Erythroblast (primary cell): ENCODE measurements at regions not wholly inside any gene's neighbourhood (a gene's known extent, or its start where the extent isn't known, plus 50 kb on each side); places are given as distances from the start of the nearest gene placed in this dataset.

Experiments used
- DNase-seq, 2 experiments: peaks; one replicate each; lab custom pipeline; 2025; lab: John Stamatoyannopoulos, UW
- GATA1 ChIP-seq: IDR thresholded peaks from 2 replicates; pipeline ENCODE4 v1.6.1; 2011; ENCODE audit warnings: low read depth, mild to moderate bottlenecking, control low read depth, low read length, moderate library complexity
- POLR2A ChIP-seq: IDR thresholded peaks from 2 replicates; pipeline ENCODE4 v1.6.1; 2011; ENCODE audit warnings: mild to moderate bottlenecking, low read length

- DNase-seq, result no peak
- TF ChIP-seq GATA1 (no peak), POLR2A (no peak)
These were observed 208.9 kb upstream of the DMRTA1 start for GRCh38 chr9:22237497-22238363.

GRCh38 chr9:22238809-22239684, 207.6 kb upstream of the DMRTA1 start:
- TF ChIP-seq POLR2A, result no peak
- TF ChIP-seq GATA1, result no peak
- peak; percentile 29 to 42 for DNase-seq

DNA sequence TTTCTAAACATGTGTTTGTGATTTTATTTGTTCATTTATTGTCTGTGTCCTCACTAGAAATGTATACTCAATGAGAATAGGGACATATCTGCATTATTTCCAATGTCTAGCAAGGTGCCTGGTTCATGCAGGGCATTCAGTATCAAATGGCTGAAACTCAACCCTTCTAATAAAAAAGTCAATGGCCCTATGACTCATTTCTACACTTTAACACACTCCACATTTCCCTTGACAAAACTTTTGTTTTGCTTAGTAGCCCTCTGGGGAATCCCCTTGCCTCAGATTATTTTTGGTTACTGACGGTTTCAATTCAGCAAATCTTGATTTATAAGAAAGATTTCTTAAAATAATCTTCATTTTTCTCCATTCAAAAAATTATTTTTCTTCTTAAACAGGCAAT, 206.0 kb upstream of the DMRTA1 start:
- no peak for DNase-seq
- TF ChIP-seq POLR2A (no peak), GATA1 (no peak)

DNA sequence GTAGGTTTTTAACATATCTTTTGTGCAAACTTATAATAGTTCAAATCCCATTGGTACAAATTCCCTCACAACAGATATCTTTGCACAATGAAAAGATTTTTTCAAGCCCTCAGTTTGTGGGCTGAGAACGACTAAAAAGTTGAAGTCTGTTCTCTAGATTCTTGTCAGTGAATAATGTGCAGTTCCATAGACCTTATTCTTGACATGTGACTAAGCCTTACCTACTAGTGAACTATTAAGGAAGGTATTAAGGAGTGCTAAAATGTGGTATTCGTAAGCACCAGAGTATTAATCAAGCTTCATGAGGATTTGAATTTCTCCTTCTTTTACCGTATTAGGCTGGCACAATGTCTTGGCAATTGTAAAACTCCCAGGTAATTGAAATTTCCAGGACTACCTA, 205.6 kb upstream of the DMRTA1 start:
- no peak for TF ChIP-seq GATA1
- TF ChIP-seq POLR2A, result no peak
- no peak for DNase-seq

DNA sequence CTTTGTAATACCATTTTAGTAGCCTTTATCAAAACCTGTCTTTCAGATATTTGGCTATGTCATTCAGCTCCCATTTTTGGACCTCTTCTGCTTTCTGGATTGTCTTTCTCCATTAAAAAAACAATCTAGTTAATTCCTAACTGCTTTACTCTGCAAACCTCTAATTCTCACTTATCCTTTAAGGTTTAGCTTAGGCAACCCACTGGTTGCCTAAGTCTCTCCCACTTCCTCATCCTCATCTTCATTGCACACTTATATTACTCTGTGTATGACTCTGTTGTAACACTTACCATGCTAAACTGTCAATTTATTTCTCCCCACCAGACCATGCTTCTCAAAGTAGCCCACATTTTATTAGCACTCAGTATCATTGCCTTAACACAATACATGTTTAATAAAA, 205.0 kb upstream of the DMRTA1 start:
- TF ChIP-seq GATA1 (no peak), POLR2A (no peak)

DNA sequence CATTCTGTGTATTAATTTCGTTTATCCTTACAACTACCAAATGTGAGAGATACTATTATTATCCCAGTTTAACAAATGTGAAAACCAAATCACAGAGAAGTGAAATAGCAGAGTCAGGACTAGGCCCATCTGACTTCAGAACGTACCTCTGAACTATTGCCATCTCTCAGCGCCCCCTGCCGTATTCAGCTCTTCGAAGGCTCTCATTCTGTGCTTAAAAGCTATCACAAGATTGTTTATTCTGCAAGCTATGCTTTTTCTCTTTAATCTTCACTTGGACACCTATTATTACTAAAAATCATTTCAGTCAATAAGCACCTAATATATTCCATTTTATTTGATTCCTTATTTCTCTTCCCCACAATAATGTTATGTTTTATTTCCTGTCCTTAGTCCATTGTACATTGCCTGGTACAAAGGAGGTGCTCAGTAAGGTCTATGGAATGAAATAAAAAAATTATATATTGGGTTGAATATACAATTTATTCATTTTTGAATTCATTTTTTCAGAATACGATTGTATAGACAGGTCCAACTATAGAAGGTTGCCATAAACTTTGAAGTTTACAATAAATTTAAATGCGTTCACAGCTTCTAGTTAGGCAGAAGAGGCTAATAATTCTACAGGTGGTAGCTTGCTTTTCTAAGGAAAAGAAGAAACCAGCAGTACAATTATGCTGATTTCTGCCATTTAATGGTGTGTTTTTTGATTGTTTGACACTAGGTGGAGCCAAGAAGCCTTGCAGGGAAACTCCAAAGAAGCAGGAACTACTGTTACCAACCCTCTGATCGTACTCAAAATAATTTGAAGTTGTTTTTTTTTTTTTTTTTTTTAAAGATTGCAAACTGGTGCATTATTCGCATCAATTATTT, 202.2 kb upstream of the DMRTA1 start:
- DNase-seq, result peak; percentile 37 to 60
- TF ChIP-seq POLR2A, result no peak
- no peak for TF ChIP-seq GATA1

More for the DNA sequence above, 205.0 kb upstream of the DMRTA1 start:
- no peak for DNase-seq

DNA sequence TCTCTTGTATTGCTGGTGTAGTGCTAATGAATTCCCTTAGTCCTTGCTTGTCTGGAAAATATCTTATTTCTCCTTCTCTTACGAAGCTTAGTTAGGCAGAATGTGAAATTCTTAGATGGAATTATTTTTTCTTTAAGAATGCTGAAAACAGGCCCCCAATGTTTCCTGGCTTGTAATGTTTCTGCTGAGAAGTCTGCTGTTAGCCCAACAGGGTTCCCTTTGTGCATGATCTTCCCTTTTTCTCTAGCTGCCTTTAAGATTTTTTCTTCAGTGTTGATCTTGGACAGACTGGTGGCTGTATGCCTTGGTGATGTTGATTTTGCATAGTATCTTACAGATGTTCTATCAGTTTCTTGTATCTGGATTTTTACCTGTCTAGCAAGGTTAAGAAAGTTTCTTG, 191.3 kb upstream of the DMRTA1 start:
- TF ChIP-seq GATA1, result no peak
- no peak for TF ChIP-seq POLR2A
- DNase-seq, result no peak

GRCh38 chr9:22256381-22256780, 190.2 kb upstream of the DMRTA1 start:
- DNase-seq, result no peak
- TF ChIP-seq POLR2A (no peak), GATA1 (no peak)

- TF ChIP-seq GATA1 (no peak), POLR2A (no peak)
- no peak for DNase-seq
These were observed 189.4 kb upstream of the DMRTA1 start for GRCh38 chr9:22257026-22257816.

- DNase-seq, result no peak
These were observed 181.6 kb upstream of the DMRTA1 start for GRCh38 chr9:22265038-22265437.

DNA sequence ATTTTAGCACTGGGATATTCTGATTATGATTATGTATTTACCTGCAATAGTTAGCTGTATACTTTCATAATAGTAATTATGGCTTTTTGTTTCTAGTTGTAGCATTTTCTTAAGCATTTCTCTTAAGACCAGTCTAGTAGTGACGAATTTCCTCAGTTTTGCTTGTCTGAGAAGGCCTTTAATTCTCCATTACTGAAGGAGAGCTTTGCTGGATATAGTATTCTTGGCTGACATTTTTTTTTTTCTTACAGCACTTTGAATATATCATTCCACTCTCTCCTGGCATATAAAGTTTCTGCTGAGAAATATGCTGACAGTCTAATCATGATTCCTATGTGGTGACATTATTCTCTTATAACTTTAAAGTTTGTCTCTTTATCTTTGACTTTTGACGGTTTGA, 181.1 kb upstream of the DMRTA1 start:
- TF ChIP-seq POLR2A (no peak), GATA1 (no peak)
- no peak for DNase-seq

More at GRCh38 chr9:22265038-22265437, 181.6 kb upstream of the DMRTA1 start:
- TF ChIP-seq GATA1 (no peak), POLR2A (no peak)

DNA sequence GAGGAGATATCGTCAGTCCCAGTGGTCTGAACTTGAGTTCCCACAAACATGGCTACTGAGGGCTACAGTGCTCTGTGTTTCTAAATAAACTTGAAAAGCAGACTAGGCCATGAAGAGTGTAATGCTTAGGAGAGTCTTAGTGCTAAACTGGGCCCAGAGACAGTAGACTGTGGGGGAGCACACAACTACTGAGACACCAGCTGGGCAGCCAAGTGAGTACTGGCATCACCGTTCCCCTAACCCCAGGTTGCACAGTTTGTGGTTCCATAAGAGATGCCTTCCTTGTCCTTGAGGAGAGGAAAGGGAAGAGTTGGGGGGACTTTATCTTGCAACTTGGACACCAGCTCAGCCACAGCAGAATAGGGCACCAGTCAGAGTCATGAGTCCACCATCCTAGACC, 172.1 kb upstream of the DMRTA1 start:
- DNase-seq, result no peak
- TF ChIP-seq GATA1, result no peak
- no peak for TF ChIP-seq POLR2A
